ENCODE measurements at regions not wholly inside any gene's neighbourhood (a gene's known extent, or its start where the extent isn't known, plus 50 kb on each side); places are given as distances from the start of the nearest gene placed in this dataset.

GRCh38 chr2:150167711-150168110 lies 319.8 kb downstream of the RND3 start:
- POLR2A ChIA-PET, result no interaction called here

GRCh38 chr2:150166313-150167051 lies 321.0 kb downstream of the RND3 start:
- Histone ChIP-seq H3K4me1 (ENCODE audit: control insufficient read depth, extremely low read depth, insufficient read depth, low read length) (peaks cover 39% of the 10 kb centered on the region), H3K9me3 (replicated peaks; ENCODE audit: control insufficient read depth, insufficient read depth, low read length) (no peaks in the 10 kb centered on the region), H3K4me2 (ENCODE audit: insufficient read depth, low read length) (peak overlapping the region; percentile 30), H3K9ac (replicated peaks; ENCODE audit: extremely low read depth, insufficient read depth, low read length) (no peak overlapping the region), H3K9me1 (replicated peaks; ENCODE audit: control insufficient read depth, extremely low read depth, insufficient read depth, low read length) (no peaks in the 10 kb centered on the region), H3K27me3 (ENCODE audit: control insufficient read depth in 2 of 2, insufficient read depth in 2 of 2, low read length in 2 of 2) (no peaks in the 10 kb centered on the region), H3K79me2 (ENCODE audit: control insufficient read depth, insufficient read depth, low read length) (no peaks in the 10 kb centered on the region), H3K36me3 (ENCODE audit: control insufficient read depth in 2 of 2, extremely low read depth in 1 of 2, insufficient read depth in 2 of 2, low read length in 2 of 2) (no peaks in the 10 kb centered on the region), H2AFZ (ENCODE audit: low read depth, low read length) (peak overlapping the region; percentile 90), H4K20me1 (replicated peaks; ENCODE audit: control insufficient read depth, extremely low read depth, insufficient read depth, low read length) (no peaks in the 10 kb centered on the region), H3K27ac (ENCODE audit: insufficient read depth, low read depth, low read length) (peak overlapping the region; percentile 61), H3K4me3 (replicated peaks in 1 of 3; ENCODE audit: insufficient read depth in 1 of 3, low read depth in 1 of 3, low read length in 3 of 3) (no peak overlapping the region)
- no peak for TF ChIP-seq GATA2 (IDR thresholded peaks at IDR 0.05; ENCODE audit: insufficient read depth, insufficient read length, low read depth, low read length)
- no peak for TF ChIP-seq POLR2A (IDR thresholded peaks at IDR 0.05; ENCODE audit: low read depth, low read length)
- ChIA-PET POLR2A (no interaction called here), CTCF (interaction anchor here (1.1 kb wide), 1 partner anchor 17 kb away, joined by 3 read pairs; no protein-coding TSS in a partner anchor)
- no TSS peak for BruUV-seq (replicated peaks)
- intact Hi-C loops (cut with micrococcal nuclease), result loop anchor here (1.0 kb wide), 1 partner anchor 518 kb away; no protein-coding TSS in a partner anchor
- DNase-seq (ENCODE audit: low read depth, low spot score) (peak; percentile 59), FAIRE-seq (peak; percentile 68)
- dilution Hi-C loops (cut with MboI; ENCODE audit: extremely low pct_ligation_motif_present, low sequenced_read_pairs), result no loop called here

More at GRCh38 chr2:150167711-150168110, 319.8 kb downstream of the RND3 start:
- FAIRE-seq (peak; percentile 67), DNase-seq (ENCODE audit: low read depth, low spot score) (peak; percentile 63)
- peaks cover 27% of the 10 kb centered on the region for H3K4me1 ChIP-seq (ENCODE audit: control insufficient read depth, extremely low read depth, insufficient read depth, low read length)
- dilution Hi-C loops (cut with MboI; ENCODE audit: extremely low pct_ligation_motif_present, low sequenced_read_pairs), result no loop called here
- H3K36me3 ChIP-seq (ENCODE audit: control insufficient read depth in 2 of 2, extremely low read depth in 1 of 2, insufficient read depth in 2 of 2, low read length in 2 of 2), result no peaks in the 10 kb centered on the region
- H3K27ac ChIP-seq (ENCODE audit: insufficient read depth, low read depth, low read length), result peak overlapping the region; percentile 1
- no peak overlapping the region for H3K4me3 ChIP-seq (replicated peaks in 1 of 3; ENCODE audit: insufficient read depth in 1 of 3, low read depth in 1 of 3, low read length in 3 of 3)
- peak overlapping the region; percentile 16 for H3K4me2 ChIP-seq (ENCODE audit: insufficient read depth, low read length)
- H2AFZ ChIP-seq (ENCODE audit: low read depth, low read length), result no peak overlapping the region
- TF ChIP-seq JUN (IDR thresholded peaks at IDR 0.05; ENCODE audit: borderline replicate concordance, insufficient read depth, insufficient read length, low read depth) (peak; percentile 83), FOS (IDR thresholded peaks at IDR 0.05; ENCODE audit: borderline replicate concordance, insufficient read depth, low read length) (peak; percentile 93), POLR2A (IDR thresholded peaks at IDR 0.05; ENCODE audit: low read depth, low read length) (no peak), GATA2 (IDR thresholded peaks at IDR 0.05; ENCODE audit: insufficient read depth, insufficient read length, low read depth, low read length) (peak; percentile 79)
- BruUV-seq (replicated peaks), result no TSS peak
- no peak overlapping the region for H3K9ac ChIP-seq (replicated peaks; ENCODE audit: extremely low read depth, insufficient read depth, low read length)
- H4K20me1 ChIP-seq (replicated peaks; ENCODE audit: control insufficient read depth, extremely low read depth, insufficient read depth, low read length), result no peaks in the 10 kb centered on the region
- CTCF ChIA-PET, result interaction anchor here (1.1 kb wide), 1 partner anchor 10 kb away, joined by 3 read pairs; no protein-coding TSS in a partner anchor
- H3K27me3 ChIP-seq (ENCODE audit: control insufficient read depth in 2 of 2, insufficient read depth in 2 of 2, low read length in 2 of 2), result no peaks in the 10 kb centered on the region
- intact Hi-C loops (cut with micrococcal nuclease), result no loop called here
- H3K79me2 ChIP-seq (ENCODE audit: control insufficient read depth, insufficient read depth, low read length), result no peaks in the 10 kb centered on the region
- H3K9me1 ChIP-seq (replicated peaks; ENCODE audit: control insufficient read depth, extremely low read depth, insufficient read depth, low read length), result no peaks in the 10 kb centered on the region
- H3K9me3 ChIP-seq (replicated peaks; ENCODE audit: control insufficient read depth, insufficient read depth, low read length), result no peaks in the 10 kb centered on the region
